IPS-18a (cell line): ENCODE measurements at regions not wholly inside any gene's neighbourhood (a gene's known extent, or its start where the extent isn't known, plus 50 kb on each side); places are given as distances from the start of the nearest gene placed in this dataset.

Source experiments
- H3K27ac ChIP-seq: one replicate; pipeline ENCODE4 v1.5.1; 2013; ENCODE audit warnings: low read length
- H3K27me3 ChIP-seq: one replicate; pipeline ENCODE4 v1.6.1; 2013; ENCODE audit warnings: mild to moderate bottlenecking, low read length; ENCODE audit not compliant: control insufficient read depth, insufficient read depth
- H3K36me3 ChIP-seq: one replicate; pipeline ENCODE4 v1.6.1; 2013; ENCODE audit warnings: low read depth, low read length; ENCODE audit not compliant: control insufficient read depth
- H3K4me1 ChIP-seq: one replicate; pipeline ENCODE4 v1.6.1; 2013; ENCODE audit warnings: low read depth, low read length; ENCODE audit not compliant: control insufficient read depth
- H3K4me3 ChIP-seq: one replicate; pipeline ENCODE4 v1.5.1; 2013; ENCODE audit warnings: low read length
- H3K9ac ChIP-seq: one replicate; pipeline ENCODE4 v1.6.1; 2013; ENCODE audit warnings: mild to moderate bottlenecking, low read length, moderate library complexity
- H3K9me3 ChIP-seq: one replicate; pipeline ENCODE4 v1.6.1; 2013; ENCODE audit warnings: low read depth, low read length; ENCODE audit not compliant: control insufficient read depth

GRCh38 chr2:215687149-215688031 is 251.5 kb upstream of the FN1 start:
- Histone ChIP-seq H3K9me3 (no peaks in the 10 kb centered on the region), H3K27ac (no peak overlapping the region), H3K4me1 (no peaks in the 10 kb centered on the region), H3K36me3 (no peaks in the 10 kb centered on the region), H3K4me3 (no peak overlapping the region), H3K9ac (no peak overlapping the region), H3K27me3 (no peaks in the 10 kb centered on the region)

GRCh38 chr2:215685238-215685990 is 249.5 kb upstream of the FN1 start:
- no peaks in the 10 kb centered on the region for H3K27me3 ChIP-seq
- no peaks in the 10 kb centered on the region for H3K36me3 ChIP-seq
- no peaks in the 10 kb centered on the region for H3K4me1 ChIP-seq
- H3K4me3 ChIP-seq: no peak overlapping the region
- no peaks in the 10 kb centered on the region for H3K9me3 ChIP-seq
- H3K9ac ChIP-seq: no peak overlapping the region
- H3K27ac ChIP-seq: no peak overlapping the region

- Histone ChIP-seq H3K4me3 (no peak overlapping the region), H3K27ac (no peak overlapping the region), H3K4me1 (no peaks in the 10 kb centered on the region), H3K36me3 (no peaks in the 10 kb centered on the region), H3K27me3 (no peaks in the 10 kb centered on the region), H3K9me3 (no peaks in the 10 kb centered on the region), H3K9ac (no peak overlapping the region)
These were observed 248.8 kb upstream of the FN1 start for GRCh38 chr2:215684448-215685237.

- H3K36me3 ChIP-seq: no peaks in the 10 kb centered on the region
- no peaks in the 10 kb centered on the region for H3K4me1 ChIP-seq
- H3K9me3 ChIP-seq: no peaks in the 10 kb centered on the region
- H3K27ac ChIP-seq: no peak overlapping the region
- no peak overlapping the region for H3K9ac ChIP-seq
- no peaks in the 10 kb centered on the region for H3K27me3 ChIP-seq
- no peak overlapping the region for H3K4me3 ChIP-seq
These were observed 247.4 kb upstream of the FN1 start for GRCh38 chr2:215683295-215683694.

GRCh38 chr2:215681799-215682596 is 246.1 kb upstream of the FN1 start:
- Histone ChIP-seq H3K9me3 (no peaks in the 10 kb centered on the region), H3K27ac (no peak overlapping the region), H3K36me3 (no peaks in the 10 kb centered on the region), H3K4me1 (no peaks in the 10 kb centered on the region), H3K4me3 (no peak overlapping the region), H3K27me3 (no peaks in the 10 kb centered on the region), H3K9ac (no peak overlapping the region)

- no peak overlapping the region for H3K4me3 ChIP-seq
- no peaks in the 10 kb centered on the region for H3K36me3 ChIP-seq
- no peaks in the 10 kb centered on the region for H3K4me1 ChIP-seq
- no peak overlapping the region for H3K27ac ChIP-seq
- no peak overlapping the region for H3K9ac ChIP-seq
- no peaks in the 10 kb centered on the region for H3K27me3 ChIP-seq
- H3K9me3 ChIP-seq: no peaks in the 10 kb centered on the region
These were observed 245.0 kb upstream of the FN1 start for GRCh38 chr2:215680605-215681598.

- H3K9me3 ChIP-seq: no peaks in the 10 kb centered on the region
- H3K9ac ChIP-seq: no peak overlapping the region
- H3K27ac ChIP-seq: no peak overlapping the region
- H3K27me3 ChIP-seq: no peaks in the 10 kb centered on the region
- no peaks in the 10 kb centered on the region for H3K4me1 ChIP-seq
- no peaks in the 10 kb centered on the region for H3K36me3 ChIP-seq
- no peak overlapping the region for H3K4me3 ChIP-seq
These were observed 242.2 kb upstream of the FN1 start for GRCh38 chr2:215678094-215678493.

GRCh38 chr2:215677481-215677880 is 241.6 kb upstream of the FN1 start:
- Histone ChIP-seq H3K27me3 (no peaks in the 10 kb centered on the region), H3K9ac (no peak overlapping the region), H3K27ac (no peak overlapping the region), H3K36me3 (no peaks in the 10 kb centered on the region), H3K4me3 (no peak overlapping the region), H3K4me1 (no peaks in the 10 kb centered on the region), H3K9me3 (no peaks in the 10 kb centered on the region)

GRCh38 chr2:215672406-215672805 is 236.5 kb upstream of the FN1 start:
- Histone ChIP-seq H3K27ac (no peak overlapping the region), H3K4me3 (no peak overlapping the region), H3K36me3 (no peaks in the 10 kb centered on the region), H3K9ac (no peak overlapping the region), H3K9me3 (no peaks in the 10 kb centered on the region), H3K27me3 (no peaks in the 10 kb centered on the region), H3K4me1 (no peaks in the 10 kb centered on the region)

GRCh38 chr2:215671691-215672090 is 235.8 kb upstream of the FN1 start:
- no peak overlapping the region for H3K4me3 ChIP-seq
- no peaks in the 10 kb centered on the region for H3K9me3 ChIP-seq
- H3K36me3 ChIP-seq: no peaks in the 10 kb centered on the region
- no peaks in the 10 kb centered on the region for H3K27me3 ChIP-seq
- no peaks in the 10 kb centered on the region for H3K4me1 ChIP-seq
- H3K27ac ChIP-seq: no peak overlapping the region
- no peak overlapping the region for H3K9ac ChIP-seq
